ENCODE measurements at regions not wholly inside any gene's neighbourhood (a gene's known extent, or its start where the extent isn't known, plus 50 kb on each side); places are given as distances from the start of the nearest gene placed in this dataset.

DNA sequence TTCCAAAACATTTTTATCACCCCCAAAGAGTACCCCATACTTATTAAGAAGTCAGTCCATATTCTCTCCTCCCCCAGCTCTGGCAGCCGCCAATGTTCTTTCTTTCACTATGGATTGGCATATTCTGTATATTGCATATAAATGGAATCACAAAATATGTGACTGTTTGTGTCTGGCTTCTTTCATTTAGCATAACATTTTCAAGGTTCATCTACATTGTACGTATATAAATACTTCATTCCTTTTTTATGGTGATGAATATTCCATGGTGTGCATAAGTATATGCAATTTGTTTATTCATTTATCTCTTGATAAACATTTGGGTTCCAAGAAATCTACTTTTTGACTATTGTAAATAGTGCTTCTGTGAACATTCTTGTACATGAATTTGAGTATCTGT, 653.1 kb downstream of the XPNPEP1 start:
- TF ChIP-seq POLR2AphosphoS5 (IDR thresholded peaks at IDR 0.05) (no peak), EP300 (IDR thresholded peaks at IDR 0.05) (no peak), POLR2A (IDR thresholded peaks at IDR 0.05; ENCODE audit: low read depth) (no peak)
- TF ChIP-seq, protein P1, sequence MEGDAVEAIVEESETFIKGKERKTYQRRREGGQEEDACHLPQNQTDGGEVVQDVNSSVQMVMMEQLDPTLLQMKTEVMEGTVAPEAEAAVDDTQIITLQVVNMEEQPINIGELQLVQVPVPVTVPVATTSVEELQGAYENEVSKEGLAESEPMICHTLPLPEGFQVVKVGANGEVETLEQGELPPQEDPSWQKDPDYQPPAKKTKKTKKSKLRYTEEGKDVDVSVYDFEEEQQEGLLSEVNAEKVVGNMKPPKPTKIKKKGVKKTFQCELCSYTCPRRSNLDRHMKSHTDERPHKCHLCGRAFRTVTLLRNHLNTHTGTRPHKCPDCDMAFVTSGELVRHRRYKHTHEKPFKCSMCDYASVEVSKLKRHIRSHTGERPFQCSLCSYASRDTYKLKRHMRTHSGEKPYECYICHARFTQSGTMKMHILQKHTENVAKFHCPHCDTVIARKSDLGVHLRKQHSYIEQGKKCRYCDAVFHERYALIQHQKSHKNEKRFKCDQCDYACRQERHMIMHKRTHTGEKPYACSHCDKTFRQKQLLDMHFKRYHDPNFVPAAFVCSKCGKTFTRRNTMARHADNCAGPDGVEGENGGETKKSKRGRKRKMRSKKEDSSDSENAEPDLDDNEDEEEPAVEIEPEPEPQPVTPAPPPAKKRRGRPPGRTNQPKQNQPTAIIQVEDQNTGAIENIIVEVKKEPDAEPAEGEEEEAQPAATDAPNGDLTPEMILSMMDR (IDR thresholded peaks at IDR 0.05): no peak
- no peak overlapping the region for H3K27ac ChIP-seq (replicated peaks in 1 of 4)
- 88% methylated on average over 2 of the region's 2 CpGs for WGBS
- no peaks in the 10 kb centered on the region for H3K36me3 ChIP-seq
- no peaks in the 10 kb centered on the region for H3K27me3 ChIP-seq
- no peaks in the 10 kb centered on the region for H3K4me1 ChIP-seq
- no peaks in the 10 kb centered on the region for H3K9me3 ChIP-seq
- intact Hi-C loops (cut with DNase I): no loop called here
- DNase-seq (ENCODE audit: extremely low spot score): no peak
- H3K4me3 ChIP-seq: no peak overlapping the region

DNA sequence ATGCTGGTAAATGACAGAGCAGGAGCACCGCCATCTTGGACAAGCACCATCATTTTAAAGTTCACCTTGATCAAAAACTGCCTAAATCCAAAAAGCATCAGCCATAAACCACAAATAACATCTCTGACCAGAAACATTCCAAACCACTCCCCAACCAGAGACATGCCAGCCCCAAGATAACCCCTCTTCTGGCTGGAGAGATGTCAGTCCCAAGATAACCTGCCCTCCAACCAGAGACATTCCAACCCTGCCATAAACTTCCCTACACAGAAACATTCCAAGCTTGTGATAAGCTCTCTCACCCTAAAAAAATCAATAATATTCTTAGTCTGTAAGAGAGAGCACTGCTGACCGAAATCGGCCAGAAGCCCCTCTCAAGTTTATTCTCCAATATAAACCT, 659.3 kb downstream of the XPNPEP1 start:
- H3K27me3 ChIP-seq: no peaks in the 10 kb centered on the region
- H3K36me3 ChIP-seq: no peaks in the 10 kb centered on the region
- H3K27ac ChIP-seq (replicated peaks in 1 of 4): no peak overlapping the region
- H3K4me1 ChIP-seq: no peaks in the 10 kb centered on the region
- intact Hi-C loops (cut with DNase I): no loop called here
- no peak for DNase-seq (ENCODE audit: extremely low spot score)
- H3K4me3 ChIP-seq: no peak overlapping the region
- peaks cover 0 to 7% (median 0%) of the 10 kb centered on the region in 4 donors for H3K9me3 ChIP-seq
- TF ChIP-seq EP300 (IDR thresholded peaks at IDR 0.05): no peak
- TF ChIP-seq, protein P1 (IDR thresholded peaks at IDR 0.05): no peak
- no peak for TF ChIP-seq POLR2AphosphoS5 (IDR thresholded peaks at IDR 0.05)
- TF ChIP-seq POLR2A (IDR thresholded peaks at IDR 0.05; ENCODE audit: low read depth): no peak
- 93% methylated on average over 3 of the region's 3 CpGs for WGBS

- 93% methylated on average over 2 of the region's 2 CpGs for WGBS
- intact Hi-C loops (cut with DNase I): no loop called here
Measured at GRCh38 chr10:109261231-109261630, 662.1 kb downstream of the XPNPEP1 start.

DNA sequence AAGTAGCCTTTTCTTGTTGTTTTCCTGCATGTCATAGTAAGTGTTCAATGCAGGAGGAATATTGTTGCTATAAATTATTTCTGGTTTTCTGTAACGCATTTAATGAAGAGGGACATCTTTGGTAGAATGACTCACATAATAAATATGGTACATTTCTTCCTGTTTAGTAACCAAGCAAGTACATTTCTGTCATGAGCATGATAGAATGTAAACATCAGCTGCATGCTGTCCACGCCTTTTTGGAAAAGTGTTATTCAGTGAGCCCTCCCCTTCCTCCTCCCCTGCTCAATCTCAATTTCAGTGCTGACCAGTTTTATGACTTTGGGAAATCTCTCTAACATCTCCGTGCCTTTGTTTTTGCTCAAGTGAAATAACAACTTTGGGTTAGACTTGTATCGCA, 664.0 kb downstream of the XPNPEP1 start:
- DNase-seq (ENCODE audit: extremely low spot score): no peak
- Histone ChIP-seq H3K9me3 (peaks cover 0 to 7% (median 0%) of the 10 kb centered on the region in 4 donors), H3K27me3 (no peaks in the 10 kb centered on the region), H3K36me3 (no peaks in the 10 kb centered on the region), H3K4me1 (no peaks in the 10 kb centered on the region), H3K27ac (replicated peaks in 1 of 4) (no peak overlapping the region), H3K4me3 (no peak overlapping the region)
- intact Hi-C loops (cut with DNase I): no loop called here
- TF ChIP-seq EP300 (IDR thresholded peaks at IDR 0.05) (no peak), POLR2AphosphoS5 (IDR thresholded peaks at IDR 0.05) (no peak), POLR2A (IDR thresholded peaks at IDR 0.05; ENCODE audit: low read depth) (no peak)
- TF ChIP-seq, protein P1 (IDR thresholded peaks at IDR 0.05): no peak
- 71% methylated on average over 4 of the region's 4 CpGs for WGBS

More at GRCh38 chr10:109261231-109261630, 662.1 kb downstream of the XPNPEP1 start:
- Histone ChIP-seq H3K27me3 (no peaks in the 10 kb centered on the region), H3K27ac (replicated peaks in 1 of 4) (no peak overlapping the region), H3K36me3 (no peaks in the 10 kb centered on the region), H3K9me3 (peaks cover 0 to 7% (median 0%) of the 10 kb centered on the region in 4 donors), H3K4me1 (no peaks in the 10 kb centered on the region), H3K4me3 (no peak overlapping the region)
- TF ChIP-seq, protein P1 (IDR thresholded peaks at IDR 0.05): no peak
- no peak for TF ChIP-seq POLR2AphosphoS5 (IDR thresholded peaks at IDR 0.05)
- no peak for TF ChIP-seq EP300 (IDR thresholded peaks at IDR 0.05)
- no peak for TF ChIP-seq POLR2A (IDR thresholded peaks at IDR 0.05; ENCODE audit: low read depth)
- no peak for DNase-seq (ENCODE audit: extremely low spot score)

- no peak overlapping the region for H3K4me3 ChIP-seq
- H3K27me3 ChIP-seq: no peaks in the 10 kb centered on the region
- 75% methylated on average over 3 of the region's 3 CpGs for WGBS
- no peaks in the 10 kb centered on the region for H3K9me3 ChIP-seq
- H3K27ac ChIP-seq (replicated peaks in 1 of 4): no peak overlapping the region
- no peak for TF ChIP-seq EP300 (IDR thresholded peaks at IDR 0.05)
- intact Hi-C loops (cut with DNase I): no loop called here
- H3K4me1 ChIP-seq: no peaks in the 10 kb centered on the region
- H3K36me3 ChIP-seq: no peaks in the 10 kb centered on the region
- DNase-seq (ENCODE audit: extremely low spot score): no peak
Measured at GRCh38 chr10:109253306-109253705, 670.0 kb downstream of the XPNPEP1 start.
